ENCODE measurements at regions not wholly inside any gene's neighbourhood (a gene's known extent, or its start where the extent isn't known, plus 50 kb on each side); places are given as distances from the start of the nearest gene placed in this dataset.

GRCh38 chr5:155451106-155451505, 437.6 kb downstream of the KIF4B start:
- H3K27ac ChIP-seq: no peak overlapping the region
- no peaks in the 10 kb centered on the region for H3K9me3 ChIP-seq (ENCODE audit: severe bottlenecking)
- H3K27me3 ChIP-seq (ENCODE audit: insufficient read depth, low read depth, severe bottlenecking): no peaks in the 10 kb centered on the region
- no peak overlapping the region for H3K4me3 ChIP-seq (ENCODE audit: low read depth, low read length)
- no peak for TF ChIP-seq CTCF (IDR thresholded peaks at IDR 0.05; ENCODE audit: low read depth, low read length)
- H3K36me3 ChIP-seq: no peaks in the 10 kb centered on the region
- DNase-seq: no peak

GRCh38 chr5:155455791-155456514, 442.4 kb downstream of the KIF4B start:
- no peak for DNase-seq
- no peak for TF ChIP-seq CTCF (IDR thresholded peaks at IDR 0.05; ENCODE audit: low read depth, low read length)
- no peaks in the 10 kb centered on the region for H3K9me3 ChIP-seq (ENCODE audit: severe bottlenecking)
- H3K36me3 ChIP-seq: no peaks in the 10 kb centered on the region
- no peaks in the 10 kb centered on the region for H3K27me3 ChIP-seq (ENCODE audit: insufficient read depth, low read depth, severe bottlenecking)
- H3K27ac ChIP-seq: no peak overlapping the region
- H3K4me3 ChIP-seq (ENCODE audit: low read depth, low read length): no peak overlapping the region

- no peaks in the 10 kb centered on the region for H3K9me3 ChIP-seq (ENCODE audit: severe bottlenecking)
These were observed 446.4 kb downstream of the KIF4B start for GRCh38 chr5:155459889-155460500.

GRCh38 chr5:155460501-155460931, 447.0 kb downstream of the KIF4B start:
- no peak for TF ChIP-seq CTCF (IDR thresholded peaks at IDR 0.05; ENCODE audit: low read depth, low read length)

More at GRCh38 chr5:155459889-155460500, 446.4 kb downstream of the KIF4B start:
- H3K27ac ChIP-seq: no peak overlapping the region
- H3K27me3 ChIP-seq (ENCODE audit: insufficient read depth, low read depth, severe bottlenecking): no peaks in the 10 kb centered on the region
- H3K36me3 ChIP-seq: no peaks in the 10 kb centered on the region
- no peak for TF ChIP-seq CTCF (IDR thresholded peaks at IDR 0.05; ENCODE audit: low read depth, low read length)
- no peak overlapping the region for H3K4me3 ChIP-seq (ENCODE audit: low read depth, low read length)
- DNase-seq: no peak

GRCh38 chr5:155461304-155461703, 447.7 kb downstream of the KIF4B start:
- H3K4me3 ChIP-seq (ENCODE audit: low read depth, low read length): no peak overlapping the region
- H3K36me3 ChIP-seq: no peaks in the 10 kb centered on the region
- H3K27ac ChIP-seq: no peak overlapping the region
- DNase-seq: no peak
- no peaks in the 10 kb centered on the region for H3K27me3 ChIP-seq (ENCODE audit: insufficient read depth, low read depth, severe bottlenecking)
- TF ChIP-seq CTCF (IDR thresholded peaks at IDR 0.05; ENCODE audit: low read depth, low read length): no peak
- H3K9me3 ChIP-seq (ENCODE audit: severe bottlenecking): no peaks in the 10 kb centered on the region

More at GRCh38 chr5:155460501-155460931, 447.0 kb downstream of the KIF4B start:
- DNase-seq: no peak
- H3K27ac ChIP-seq: no peak overlapping the region
- no peaks in the 10 kb centered on the region for H3K27me3 ChIP-seq (ENCODE audit: insufficient read depth, low read depth, severe bottlenecking)
- H3K4me3 ChIP-seq (ENCODE audit: low read depth, low read length): no peak overlapping the region
- H3K9me3 ChIP-seq (ENCODE audit: severe bottlenecking): no peaks in the 10 kb centered on the region
- H3K36me3 ChIP-seq: no peaks in the 10 kb centered on the region

Measured in WERI-Rb-1 (cell line).